Muscle of back (tissue), 3 donors: ENCODE measurements at regions not wholly inside any gene's neighbourhood (a gene's known extent, or its start where the extent isn't known, plus 50 kb on each side); places are given as distances from the start of the nearest gene placed in this dataset.
A peak's percentile ranks its signal among the peaks of the same experiment; 100 is the strongest.

ENCODE experiments used
- DNase-seq, 3 donors: peaks; one replicate each; pipeline versions ENCODE4 v3.0.0 to v3.0.0-alpha.2; 2013

DNA sequence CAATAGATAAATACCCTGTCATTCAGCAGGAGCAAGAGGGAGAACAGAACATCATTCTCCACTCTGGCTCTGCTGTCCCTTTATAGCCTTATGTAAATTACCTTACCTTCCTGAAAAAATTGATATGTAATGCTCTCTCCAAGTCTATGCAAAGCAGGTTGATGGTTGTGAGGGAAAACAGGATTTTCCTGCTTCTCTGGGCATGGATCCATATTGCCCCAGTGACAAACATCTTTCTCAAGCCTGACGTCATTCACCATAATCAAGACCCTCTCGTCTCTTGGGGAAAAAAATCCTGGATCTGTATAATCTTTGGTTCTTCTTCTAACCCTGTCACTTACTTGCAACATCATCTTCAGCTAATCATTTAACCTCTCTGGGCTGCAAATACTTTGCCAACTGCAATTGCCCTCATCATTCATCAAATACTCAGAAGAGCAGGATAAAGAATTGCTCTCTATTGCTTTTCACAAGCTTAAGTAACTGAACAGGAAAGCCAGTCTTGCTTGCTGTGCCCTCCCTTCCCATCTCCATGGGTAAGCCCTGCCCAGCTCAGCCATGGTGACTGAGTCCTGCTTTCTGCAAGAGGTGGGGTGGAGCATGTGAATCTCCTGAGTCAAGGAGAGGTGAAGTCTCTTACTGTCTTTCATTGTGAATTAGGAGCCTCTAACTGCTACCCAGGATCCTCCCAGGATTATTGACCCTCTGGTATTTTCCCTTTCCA is 123.7 kb upstream of the KLF7 start:
- DNase-seq: no peak

DNA sequence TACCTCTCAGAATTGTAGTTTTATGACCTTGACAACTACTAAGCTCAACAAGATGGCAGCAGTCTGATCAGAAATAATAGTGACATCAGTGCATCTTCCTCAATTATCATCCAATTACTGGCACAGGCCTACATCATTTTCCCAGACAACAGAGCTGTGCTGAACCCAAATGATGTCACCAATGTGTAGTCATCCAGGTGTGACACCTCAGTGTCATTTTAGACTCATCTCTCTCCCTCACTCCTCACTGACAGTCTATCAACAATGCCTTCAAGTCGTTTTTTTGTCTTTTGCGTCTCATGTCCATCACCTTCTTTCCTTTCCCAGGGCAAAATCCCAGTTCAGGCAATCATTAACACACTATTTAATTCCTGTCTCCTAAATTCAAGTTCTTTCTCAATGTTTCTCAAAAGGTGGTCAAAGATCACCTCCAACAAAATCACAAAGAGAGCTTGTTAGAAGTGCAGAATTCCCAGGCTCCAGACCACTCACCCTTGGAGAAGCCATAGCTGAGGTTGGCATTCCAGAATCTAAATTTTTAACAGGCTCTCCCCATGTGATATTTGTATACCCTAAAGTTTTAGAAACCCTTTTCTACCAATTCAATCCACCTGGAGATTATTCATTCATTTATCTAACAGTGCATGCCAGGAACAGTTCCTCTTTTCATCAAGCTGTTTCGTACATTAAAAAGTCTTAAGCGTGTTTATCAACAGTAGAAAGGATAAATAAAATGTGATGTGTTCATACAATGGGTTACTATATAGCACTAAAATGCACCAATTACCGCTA is 125.3 kb upstream of the KLF7 start:
- no peak for DNase-seq

DNA sequence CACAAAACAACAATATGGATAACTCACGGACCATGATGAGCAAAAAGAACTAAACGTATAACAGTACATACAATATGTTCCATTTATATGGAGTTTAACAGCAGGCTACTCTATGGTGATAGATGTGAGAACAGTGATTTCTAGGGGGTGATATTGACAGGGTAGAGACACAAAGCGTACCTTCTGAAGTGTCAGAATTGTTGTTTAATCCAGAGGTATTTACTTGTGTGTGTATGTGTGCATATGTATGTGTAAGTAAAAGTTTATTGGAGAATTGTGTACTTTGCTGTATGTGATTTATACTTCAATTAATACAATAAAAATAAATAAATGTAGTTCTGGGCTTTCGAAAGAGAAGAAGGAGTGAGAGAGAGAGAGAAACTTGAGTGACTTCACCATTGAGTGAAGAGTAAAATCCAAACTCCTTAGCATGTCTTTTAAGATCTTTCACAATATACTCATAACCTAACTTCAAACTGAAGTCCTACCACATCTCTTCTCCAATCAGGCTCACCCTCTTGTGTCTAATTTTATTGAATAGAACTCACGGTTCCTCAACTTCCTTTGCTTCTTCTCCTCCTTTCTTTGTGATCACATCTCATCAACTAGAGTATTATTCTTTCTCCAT is 126.0 kb upstream of the KLF7 start:
- no peak for DNase-seq

DNA sequence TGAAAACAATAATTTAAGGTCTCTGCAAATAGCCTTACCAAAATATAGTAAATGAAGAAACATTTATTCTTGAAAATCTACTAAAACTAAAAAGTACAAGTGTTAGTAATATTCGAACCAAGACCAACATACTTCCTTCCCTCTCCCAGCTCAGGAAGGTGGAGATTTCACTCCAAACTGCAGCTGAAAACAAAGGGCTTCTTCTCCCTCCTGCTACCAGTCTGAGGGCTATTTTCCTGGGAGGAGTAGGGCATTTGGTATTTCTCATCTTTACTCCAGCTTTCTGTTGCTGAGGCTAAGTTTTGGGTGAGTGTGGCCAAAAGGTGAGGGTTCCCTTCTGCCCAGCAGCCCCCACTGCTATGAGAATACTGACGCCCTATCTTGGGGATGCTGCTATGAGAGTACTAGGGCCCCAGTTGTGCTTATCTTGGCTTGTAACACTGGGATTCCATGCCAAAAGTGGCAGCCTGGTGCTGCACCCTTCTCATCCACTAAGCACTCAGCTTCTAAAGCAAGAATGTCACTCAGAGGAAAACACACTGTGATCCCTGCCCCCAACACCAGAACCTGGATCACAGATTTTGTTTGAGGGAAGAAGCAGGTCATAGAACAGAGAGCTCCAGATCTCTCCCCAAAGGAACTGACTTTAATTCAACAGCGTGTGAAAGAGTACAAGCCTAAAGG is 130.7 kb upstream of the KLF7 start:
- DNase-seq: no peak

DNA sequence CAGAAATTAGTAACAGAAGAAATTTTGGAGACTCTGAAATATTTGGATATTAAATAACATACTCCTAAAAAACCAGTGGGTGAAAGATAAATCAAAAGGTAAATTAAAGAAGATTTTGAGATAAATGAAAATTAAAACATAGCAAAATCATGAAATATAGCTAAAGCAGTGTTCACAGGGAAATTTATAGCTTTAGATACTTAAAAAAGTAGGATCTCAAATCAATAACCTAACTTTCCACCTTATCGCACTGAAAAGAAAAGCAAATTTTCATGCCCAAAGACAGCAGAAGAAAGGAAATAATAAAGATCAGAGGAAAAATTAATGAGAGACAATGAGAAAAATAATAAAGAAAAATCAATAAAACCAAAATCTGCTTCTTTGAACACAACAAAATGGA is 135.1 kb upstream of the KLF7 start:
- DNase-seq: no peak

DNA sequence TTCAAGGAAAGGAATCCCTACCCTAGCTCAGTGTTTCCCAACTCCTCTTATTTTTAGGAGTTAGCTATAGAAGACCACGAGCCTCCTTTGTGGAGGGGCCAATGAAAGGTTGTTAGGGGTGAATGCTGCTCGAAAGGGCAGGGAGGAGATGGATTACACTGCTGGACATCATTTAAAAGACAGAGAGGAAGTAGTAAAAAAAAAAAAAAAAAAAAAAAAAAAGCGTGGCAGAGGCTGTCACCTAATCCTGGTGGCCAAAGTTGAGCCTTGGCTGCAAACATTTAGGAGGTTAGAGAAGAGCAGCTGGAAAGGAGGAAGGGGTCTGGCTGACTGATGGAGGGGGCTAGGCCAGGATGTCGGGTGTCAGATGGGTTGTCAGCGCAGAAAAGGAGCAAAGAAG is 139.0 kb upstream of the KLF7 start:
- DNase-seq: no peak

DNA sequence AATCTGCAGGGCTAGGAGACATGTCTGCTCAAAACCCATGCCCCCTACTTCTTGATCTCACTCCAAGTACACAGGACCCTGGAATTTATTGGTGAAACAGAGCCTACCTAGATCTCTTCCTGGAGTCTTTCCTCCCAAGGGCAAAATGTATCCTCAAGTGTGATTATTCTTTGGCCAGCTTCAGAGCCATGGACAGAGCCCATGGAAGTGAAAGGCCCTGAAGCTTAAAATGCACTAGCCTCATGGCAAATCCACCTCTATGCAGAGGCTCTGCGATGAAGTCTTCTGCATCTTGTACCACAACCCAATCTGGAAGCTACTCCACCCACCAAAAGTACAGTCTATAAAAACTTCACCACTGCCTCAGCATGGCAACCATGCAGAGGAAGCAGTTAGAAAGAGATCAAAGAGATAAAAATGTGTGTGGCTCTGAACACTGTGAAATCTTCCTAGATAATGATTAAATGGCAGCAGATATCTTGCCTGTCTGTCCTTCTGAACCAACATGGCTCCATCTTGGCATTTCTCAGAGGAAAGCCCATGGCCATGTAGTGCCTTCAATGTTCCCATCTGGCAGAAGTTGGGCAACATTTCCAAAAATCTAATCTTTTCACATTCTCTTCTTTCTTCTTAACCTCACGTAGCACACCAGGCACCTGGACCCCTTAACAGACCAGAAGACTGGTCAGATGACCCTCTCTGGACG is 142.9 kb upstream of the KLF7 start:
- no peak for DNase-seq

DNA sequence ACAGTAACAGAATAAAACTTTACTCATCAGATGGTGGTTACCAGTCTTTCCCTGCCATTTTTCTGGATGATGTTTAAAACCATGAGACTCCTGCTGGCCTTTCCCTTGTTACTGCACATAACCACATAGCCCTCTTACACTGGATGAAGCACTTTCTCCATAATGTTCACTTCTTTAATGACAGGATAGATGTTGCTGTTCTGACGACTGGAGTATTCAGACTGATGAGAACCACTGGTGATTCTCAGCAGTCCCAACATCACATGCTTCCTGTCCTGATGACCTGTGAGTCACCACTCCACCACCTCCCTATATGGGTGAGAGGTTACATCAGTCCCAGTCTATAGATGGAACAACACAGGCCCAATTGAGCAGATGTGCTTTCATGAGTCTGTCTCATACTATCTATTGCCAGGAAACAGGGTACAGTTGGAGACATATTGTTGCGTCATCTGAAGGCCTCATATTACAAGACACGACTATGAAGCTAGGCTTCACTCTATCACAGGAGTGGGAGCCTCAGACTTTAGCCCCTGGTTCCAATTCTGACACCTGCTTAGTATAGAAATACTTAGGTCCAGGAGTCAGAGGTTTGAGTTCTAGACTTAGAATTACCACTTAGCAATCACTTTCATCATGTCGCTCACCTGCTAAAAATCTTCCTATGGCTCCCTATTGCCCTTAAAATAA is 145.7 kb upstream of the KLF7 start:
- peak in 2 of 3 donors; percentile 34 to 91 for DNase-seq

DNA sequence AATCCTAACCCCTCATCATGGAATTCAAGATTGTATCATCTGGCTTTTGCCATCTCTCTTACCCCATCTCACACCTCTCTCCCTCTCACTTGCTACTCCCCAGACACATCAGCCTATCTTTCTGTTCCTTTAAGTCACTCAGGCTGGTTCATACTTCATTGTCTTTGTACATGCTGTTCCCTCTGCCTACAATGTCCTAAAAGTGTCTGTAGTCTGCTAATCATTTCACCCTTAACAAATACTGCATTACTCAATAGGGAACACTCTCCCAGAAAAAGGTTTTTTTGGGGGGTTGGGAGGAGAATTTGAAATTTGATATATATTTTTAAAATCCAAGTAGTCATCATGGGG is 146.2 kb upstream of the KLF7 start:
- DNase-seq: no peak

DNA sequence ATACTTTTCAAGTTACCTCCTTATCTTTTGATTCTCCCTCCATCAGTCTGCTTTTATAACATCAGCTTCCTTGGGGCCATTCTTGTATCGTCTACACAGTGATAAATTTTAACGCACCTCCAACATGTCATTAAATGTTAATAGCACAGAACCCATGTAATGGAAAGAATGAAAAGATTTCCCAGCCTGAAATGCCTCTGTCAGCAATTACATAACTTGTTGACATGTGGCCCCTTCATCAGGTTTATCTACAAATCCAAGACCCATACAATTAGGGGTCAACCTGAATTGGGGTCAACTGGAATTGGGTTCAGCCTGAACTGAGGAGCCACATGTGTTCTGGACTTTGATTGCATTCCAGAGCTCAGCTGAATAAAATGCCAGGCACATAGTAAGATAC is 148.2 kb upstream of the KLF7 start:
- no peak for DNase-seq

DNA sequence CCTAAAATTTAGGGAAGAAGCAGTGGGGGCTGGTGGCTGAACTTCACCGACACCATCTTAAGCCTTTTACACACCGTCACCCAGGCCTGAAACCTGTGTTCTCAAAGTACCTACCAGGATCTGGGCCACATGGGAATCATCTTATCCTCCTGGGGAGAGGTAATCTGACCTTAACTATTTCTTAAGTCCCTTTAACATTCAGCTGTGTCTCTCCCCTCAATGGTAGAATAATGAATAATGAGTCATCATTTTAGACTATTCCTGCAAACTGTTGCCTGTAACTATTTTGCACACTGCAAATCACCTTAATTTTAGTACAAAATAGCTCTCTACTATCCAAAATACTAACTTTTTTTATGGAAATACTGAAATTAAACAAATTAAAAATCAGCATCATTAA is 149.4 kb upstream of the KLF7 start:
- DNase-seq: no peak

DNA sequence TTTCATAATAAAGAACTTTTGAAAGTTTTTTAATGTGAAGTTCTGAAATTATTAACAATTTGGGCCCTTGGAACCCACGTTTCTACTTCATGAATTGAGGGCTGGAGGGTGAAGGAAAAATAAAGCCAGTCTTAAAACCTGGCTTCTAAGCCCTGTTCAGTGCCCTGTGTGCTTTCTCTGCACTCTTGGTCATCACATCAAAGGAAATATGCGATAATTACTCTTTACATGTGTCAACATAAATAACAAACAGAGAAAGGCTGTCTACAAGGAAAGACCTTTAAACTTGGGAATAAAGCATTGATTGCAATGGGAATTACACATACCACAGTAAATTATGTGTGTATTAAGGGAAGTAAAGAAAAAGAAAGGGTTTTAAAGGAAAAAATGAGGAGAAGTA is 150.7 kb upstream of the KLF7 start:
- DNase-seq: no peak

DNA sequence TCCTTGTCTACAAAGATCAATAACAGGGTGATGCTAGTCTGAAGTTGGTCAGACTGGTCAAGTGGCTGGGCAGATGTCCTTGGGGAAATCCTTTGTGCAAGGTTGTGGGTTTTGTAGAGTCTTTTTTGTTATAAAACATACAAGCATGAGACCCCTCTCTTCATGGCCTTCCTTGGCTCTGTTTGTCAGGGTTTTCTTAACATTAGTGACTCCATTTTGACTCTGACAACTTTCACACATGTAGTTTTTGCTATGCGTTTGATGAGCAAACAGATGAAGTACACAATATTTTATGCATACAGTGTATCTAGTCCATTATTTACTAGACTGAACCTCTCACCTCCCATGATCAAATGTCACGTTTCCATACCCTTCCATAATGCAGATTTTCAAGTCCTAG is 151.2 kb upstream of the KLF7 start:
- no peak for DNase-seq

DNA sequence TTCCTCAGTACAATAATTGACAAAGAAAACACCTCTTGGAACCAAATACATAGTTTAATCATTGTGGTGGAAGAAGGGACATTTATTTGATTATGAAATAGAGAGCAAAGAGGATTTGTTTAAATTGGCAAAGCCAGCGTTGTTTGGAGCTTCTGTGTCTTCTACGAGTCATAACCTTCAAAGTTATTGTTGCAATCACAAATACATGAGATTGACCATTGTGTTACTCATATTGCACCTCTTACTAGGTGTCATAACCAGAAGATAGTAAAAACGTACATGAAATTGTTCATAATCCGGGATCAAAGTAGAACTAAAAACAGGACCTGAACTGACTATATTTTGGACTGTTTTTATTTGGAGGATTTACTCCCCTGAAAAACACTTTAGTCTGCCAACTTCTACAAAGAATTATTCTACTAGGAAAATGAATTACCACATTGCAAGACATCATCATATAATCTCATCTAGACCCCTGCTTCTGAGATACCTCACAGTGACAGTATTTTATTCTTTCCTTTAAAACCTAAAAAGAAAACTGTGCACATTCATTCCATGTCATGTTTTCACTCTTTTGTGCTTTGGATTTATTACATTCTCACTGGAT is 151.7 kb upstream of the KLF7 start:
- no peak for DNase-seq

DNA sequence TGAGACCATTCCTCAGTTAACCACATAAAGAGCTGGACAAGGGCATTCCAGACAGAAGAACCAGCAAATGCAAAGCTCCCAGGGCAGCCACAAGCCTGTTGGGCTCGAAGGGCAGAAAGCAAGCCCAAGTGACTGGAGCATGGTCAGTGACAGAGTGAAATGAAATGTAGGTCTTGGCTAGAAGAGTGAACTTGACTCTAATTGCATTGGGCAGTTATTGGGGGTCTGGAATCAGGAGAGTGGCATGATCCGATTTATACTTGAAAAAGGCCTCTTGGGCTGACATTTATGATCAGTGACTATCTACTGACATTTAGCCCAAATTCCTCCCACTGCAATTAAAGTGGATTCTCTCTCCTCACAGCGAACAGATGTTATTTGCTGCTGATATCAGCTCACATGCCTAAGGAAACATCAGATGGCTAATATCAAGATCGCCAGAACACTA is 152.5 kb upstream of the KLF7 start:
- no peak for DNase-seq

DNA sequence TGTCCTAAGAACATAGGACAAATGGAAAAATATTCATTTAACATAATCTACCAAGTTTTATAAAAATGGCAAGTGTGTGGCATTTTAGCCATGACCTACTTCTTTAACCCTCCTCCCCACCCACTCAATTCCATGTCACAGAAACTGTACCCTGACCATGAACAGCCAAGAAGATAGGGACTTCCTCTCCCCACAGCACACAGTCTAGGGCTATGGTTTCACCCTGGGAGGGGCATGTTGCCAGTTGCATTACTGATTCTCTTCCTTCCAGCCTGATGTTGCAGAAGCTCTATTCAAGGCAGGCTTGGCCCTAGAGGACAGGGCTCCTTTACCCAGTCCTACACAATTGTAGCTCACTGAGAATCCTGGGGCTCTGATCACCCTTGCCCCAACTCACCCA is 153.6 kb upstream of the KLF7 start:
- DNase-seq: no peak

DNA sequence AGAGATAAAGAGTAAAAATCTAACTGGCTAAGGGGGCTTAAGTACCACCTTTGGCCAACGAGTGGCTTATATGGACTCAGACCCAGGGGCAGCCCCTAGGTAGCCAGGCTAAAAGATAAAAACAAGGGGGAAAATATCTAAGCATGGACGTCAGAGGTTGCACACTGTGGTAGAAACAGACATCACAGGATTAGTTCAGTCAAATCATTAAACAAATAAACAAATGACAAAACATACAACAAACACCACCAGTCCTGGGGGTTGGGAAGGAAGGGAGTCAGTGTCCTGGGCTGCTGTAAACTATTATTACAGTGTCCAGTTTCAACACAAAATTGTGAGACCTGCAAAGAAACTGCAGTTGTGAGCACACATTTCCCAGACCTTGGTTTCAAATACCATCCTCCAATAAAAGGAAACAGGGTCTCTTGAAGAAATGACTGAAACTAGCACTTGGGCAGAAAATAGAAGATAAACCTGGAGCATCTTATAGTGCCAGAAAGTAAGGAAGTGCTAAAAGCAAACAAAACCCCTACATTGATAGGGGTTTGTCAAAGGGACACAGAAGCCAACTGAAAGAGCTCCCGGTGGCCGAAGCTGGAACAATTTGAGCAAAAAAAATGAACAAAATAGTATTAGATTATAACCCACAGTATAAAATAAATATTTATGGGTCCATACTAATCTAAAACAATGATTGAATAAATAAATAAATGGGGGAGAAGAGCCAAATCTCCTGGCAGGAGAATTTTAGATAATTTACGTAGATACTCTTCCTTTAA is 154.8 kb upstream of the KLF7 start:
- no peak for DNase-seq

DNA sequence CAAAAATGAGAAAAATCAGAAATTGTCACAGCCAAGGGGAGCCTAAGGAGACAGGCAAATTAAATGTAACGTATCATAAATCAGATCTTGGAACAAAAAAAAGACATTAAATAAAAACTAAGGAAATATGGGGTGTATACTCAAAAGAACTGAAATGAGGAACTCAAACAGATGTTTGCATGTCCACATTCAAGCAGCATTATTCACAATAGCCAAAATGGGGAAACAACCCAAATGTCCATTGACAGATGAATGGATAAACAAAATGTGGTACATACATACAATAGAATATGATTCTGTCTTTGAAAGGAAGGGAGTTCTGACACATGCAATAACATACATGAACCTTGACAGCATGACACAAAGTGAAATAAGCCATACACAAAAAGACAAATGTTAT is 155.8 kb upstream of the KLF7 start:
- DNase-seq: no peak

DNA sequence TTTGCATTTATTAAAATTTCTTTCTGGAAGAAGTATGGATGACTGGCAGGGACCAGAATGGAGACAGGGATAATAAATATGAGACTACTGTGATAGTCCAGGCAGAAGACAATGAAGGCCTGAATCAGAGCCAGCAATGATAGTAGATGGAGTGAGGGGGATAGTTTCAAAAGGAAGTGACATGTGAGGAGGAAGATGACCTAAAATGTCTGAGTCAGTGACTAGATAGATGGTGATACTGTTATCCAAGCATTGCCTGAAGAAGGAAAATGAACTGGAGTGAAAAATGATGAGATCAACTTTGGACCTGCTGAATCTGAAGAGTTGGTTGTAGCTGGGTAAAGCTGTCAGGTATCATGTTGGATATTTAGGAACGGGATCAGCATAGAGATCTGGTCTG is 158.3 kb upstream of the KLF7 start:
- DNase-seq: no peak

DNA sequence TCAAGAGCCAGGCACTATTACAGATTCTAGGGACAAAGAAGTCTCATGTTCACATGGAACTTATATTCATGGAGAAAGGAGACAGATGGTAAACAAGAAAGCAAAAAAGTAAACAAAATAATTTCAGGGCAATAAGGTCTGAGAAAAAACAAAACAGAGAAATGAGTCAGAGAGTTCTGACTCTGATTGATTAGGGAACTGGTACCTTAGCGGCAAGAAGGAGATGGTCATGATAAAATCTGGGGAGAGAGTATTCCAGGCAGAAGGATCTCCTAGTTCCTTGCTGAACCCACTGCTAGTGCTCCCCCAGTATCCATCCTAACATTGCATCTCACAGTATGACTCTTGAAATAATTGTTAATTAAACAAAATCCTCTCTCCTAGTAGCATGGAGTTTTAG is 161.8 kb upstream of the KLF7 start:
- DNase-seq: no peak
